Endothelial cell of umbilical vein (primary cell): ENCODE measurements at regions not wholly inside any gene's neighbourhood (a gene's known extent, or its start where the extent isn't known, plus 50 kb on each side); places are given as distances from the start of the nearest gene placed in this dataset.

Source experiments
- BruUV-seq: library from RNA; stranded (reverse); fragments of 400-500 nt; replicated peaks from 2 replicates; lab custom pipeline; 2021; lab: Mats Ljungman, UMichigan
- CTCF ChIA-PET: fragments of 300-600, 350-600 bp; sonication (Branson Sonifier 250); formaldehyde crosslinking; loops from one replicate; lab custom pipeline; 2021; ENCODE audit warnings: antibody characterized with exemption, inconsistent platforms; lab: Charles Lee
- POLR2A ChIA-PET: fragments of 300-600, 350-600 bp; sonication (Branson Sonifier 250); formaldehyde crosslinking; loops from one replicate; lab custom pipeline; 2021; ENCODE audit warnings: antibody characterized with exemption, inconsistent platforms; lab: Charles Lee
- DNase-seq: peaks from one replicate; pipeline ENCODE4 v3.0.0-alpha.2; 2011; ENCODE audit warnings: low read depth, low spot score
- FAIRE-seq: peaks from 2 replicates; lab custom pipeline; 2011; peaks lifted over from hg19 to GRCh38; lab: Jason Lieb, UNC
- H2AFZ ChIP-seq: 2 replicates; pipeline ENCODE4 v1.6.0; 2012; ENCODE audit warnings: low read depth, low read length, control low read depth, inconsistent platforms
- H3K27ac ChIP-seq: 2 replicates; pipeline ENCODE4 v1.5.1; 2011; ENCODE audit warnings: low read depth, mild to moderate bottlenecking, control low read depth, low read length, moderate library complexity; ENCODE audit not compliant: insufficient read depth
- H3K27me3 ChIP-seq, 2 experiments: 2 replicates each; pipeline versions ENCODE4 v1.6.0 to v1.6.1; 2011; ENCODE audit warnings: low read length in 2 of 2, mixed read lengths in 1 of 2; ENCODE audit not compliant: control insufficient read depth in 2 of 2, insufficient read depth in 2 of 2
- H3K36me3 ChIP-seq, 2 experiments: 2 replicates in 1 of 2; 3 replicates in 1 of 2; pipeline ENCODE4 v1.5.1; 2011; ENCODE audit warnings: low read length in 2 of 2, mild to moderate bottlenecking in 1 of 2, moderate library complexity in 1 of 2; ENCODE audit not compliant: control insufficient read depth in 2 of 2, insufficient read depth in 2 of 2; ENCODE audit errors: extremely low read depth in 1 of 2
- H3K4me1 ChIP-seq: 3 replicates; pipeline ENCODE4 v1.5.1; 2011; ENCODE audit warnings: mild to moderate bottlenecking, low read length; ENCODE audit not compliant: control insufficient read depth, insufficient read depth; ENCODE audit errors: extremely low read depth
- H3K4me2 ChIP-seq: 2 replicates; pipeline ENCODE4 v1.6.1; 2011; ENCODE audit warnings: low read length, control low read depth, mixed read lengths; ENCODE audit not compliant: insufficient read depth
- H3K4me3 ChIP-seq, 3 experiments: fragments of 200-600 bp in 1 of 3; sonication (generic), shearing (Covaris generic) in 1 of 3; replicated peaks in 1 of 3; 2 replicates each; pipeline ENCODE4 v1.5.1; 2011 to 2016; ENCODE audit warnings: control low read depth in 3 of 3, low read length in 3 of 3, mild to moderate bottlenecking in 2 of 3, inconsistent platforms in 1 of 3, low read depth in 1 of 3, moderate library complexity in 1 of 3; ENCODE audit not compliant: insufficient read depth in 1 of 3
- H3K79me2 ChIP-seq: 2 replicates; pipeline ENCODE4 v1.6.0; 2012; ENCODE audit warnings: low read length, inconsistent platforms; ENCODE audit not compliant: control insufficient read depth, insufficient read depth
- H3K9ac ChIP-seq: replicated peaks from 2 replicates; pipeline ENCODE3; 2011; ENCODE audit warnings: low read length, control low read depth; ENCODE audit not compliant: insufficient read depth; ENCODE audit errors: extremely low read depth
- H3K9me1 ChIP-seq: replicated peaks from 3 replicates; pipeline ENCODE4 v1.6.0; 2011; ENCODE audit warnings: mild to moderate bottlenecking, low read length; ENCODE audit not compliant: control insufficient read depth, insufficient read depth; ENCODE audit errors: extremely low read depth
- H3K9me3 ChIP-seq: replicated peaks from 2 replicates; pipeline ENCODE4 v1.5.1; 2012; ENCODE audit warnings: low read length, inconsistent platforms; ENCODE audit not compliant: control insufficient read depth, insufficient read depth
- H4K20me1 ChIP-seq: replicated peaks from 2 replicates; pipeline ENCODE3; 2011; ENCODE audit warnings: mild to moderate bottlenecking, low read length; ENCODE audit not compliant: control insufficient read depth, insufficient read depth; ENCODE audit errors: extremely low read depth
- EZH2 ChIP-seq: IDR thresholded peaks from 2 replicates; pipeline ENCODE4 v1.6.1; 2012; ENCODE audit warnings: borderline replicate concordance, low read depth, mild to moderate bottlenecking, moderate library complexity, low read length, inconsistent platforms; ENCODE audit not compliant: severe bottlenecking
- FOS ChIP-seq: IDR thresholded peaks from 2 replicates; pipeline ENCODE4 v1.6.1; 2011; ENCODE audit warnings: mild to moderate bottlenecking, low read length, moderate library complexity, borderline replicate concordance; ENCODE audit not compliant: insufficient read depth
- GATA2 ChIP-seq: IDR thresholded peaks from 2 replicates; pipeline ENCODE4 v1.7.0; 2011; ENCODE audit warnings: low read depth, mild to moderate bottlenecking, moderate library complexity, mixed read lengths, low read length; ENCODE audit not compliant: insufficient read length, insufficient read depth
- JUN ChIP-seq: IDR thresholded peaks from 2 replicates; pipeline ENCODE4 v1.6.1; 2011; ENCODE audit warnings: borderline replicate concordance, low read depth; ENCODE audit not compliant: insufficient read length, insufficient read depth
- MYC ChIP-seq: IDR thresholded peaks from one replicate; pipeline ENCODE4 v1.6.1; 2011; ENCODE audit warnings: mild to moderate bottlenecking, low read depth, low read length
- POLR2A ChIP-seq: IDR thresholded peaks from 2 replicates; pipeline ENCODE4 v1.6.1; 2012; ENCODE audit warnings: low read depth, mild to moderate bottlenecking, control low read depth, low read length
- POLR2AphosphoS5 ChIP-seq: IDR thresholded peaks from 2 replicates; pipeline ENCODE4 v1.6.1; 2012; ENCODE audit warnings: low read depth, mild to moderate bottlenecking, control low read depth, low read length, moderate library complexity; ENCODE audit not compliant: insufficient read depth
- dilution Hi-C: fragments of 300-500 bp; cut with MboI; formaldehyde crosslinking; loops from one replicate; pipeline ENCODE4 v1.15.0; 2019; ENCODE audit warnings: low sequenced_read_pairs; ENCODE audit not compliant: extremely low pct_ligation_motif_present
- intact Hi-C: fragments of 100-400 bp; cut with micrococcal nuclease; formaldehyde crosslinking; loops from one replicate; pipeline ENCODE4 v1.10.0; 2022
- TF ChIP-seq, protein P1 (sequence below), 2 donors: IDR thresholded peaks; 1 replicate in 1 of 2; 2 replicates in 1 of 2; pipeline ENCODE4 v1.5.1; 2011; ENCODE audit warnings: low read length in 2 of 2, mild to moderate bottlenecking in 2 of 2, moderate library complexity in 2 of 2, control low read depth in 1 of 2, inconsistent platforms in 1 of 2, low read depth in 1 of 2; ENCODE audit not compliant: insufficient read depth in 1 of 2; ENCODE audit errors: extremely low read depth in 1 of 2
- TF ChIP-seq, protein P2 (sequence below): IDR thresholded peaks from 2 replicates; pipeline ENCODE4 v1.6.1; 2011; ENCODE audit not compliant: insufficient read depth, insufficient read length

DNA sequence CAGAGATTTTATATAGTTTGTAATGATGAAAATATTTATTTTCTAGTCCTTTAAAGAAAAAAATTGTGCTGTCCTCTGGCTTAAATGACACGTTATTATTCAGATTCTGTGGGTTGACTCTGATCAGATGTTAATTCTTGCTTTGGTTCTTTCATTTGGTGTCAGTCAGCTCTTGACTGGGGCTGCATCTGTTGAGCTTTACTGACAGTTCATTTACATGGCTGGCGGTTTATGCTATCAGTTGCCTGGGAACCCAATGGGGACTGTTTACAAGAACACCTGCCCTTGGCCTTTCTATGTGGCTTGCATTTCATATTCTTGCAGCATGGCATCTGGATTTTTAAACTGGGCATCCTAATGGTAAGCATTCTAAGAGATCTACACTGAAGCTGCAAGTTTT lies 667.1 kb upstream of the FBXO33 start:
- no peaks in the 10 kb centered on the region for H3K9me1 ChIP-seq
- H3K27me3 ChIP-seq: no peaks in the 10 kb centered on the region
- no peaks in the 10 kb centered on the region for H3K36me3 ChIP-seq
- peaks cover 3% of the 10 kb centered on the region for H3K9me3 ChIP-seq
- H3K9ac ChIP-seq: no peak overlapping the region
- no peaks in the 10 kb centered on the region for H3K79me2 ChIP-seq
- no peak overlapping the region for H3K4me3 ChIP-seq
- H3K4me1 ChIP-seq: no peaks in the 10 kb centered on the region
- intact Hi-C loops (no loop called here), dilution Hi-C loops (no loop called here)
- no peak for TF ChIP-seq GATA2
- no peak for TF ChIP-seq MYC
- TF ChIP-seq JUN: no peak
- TF ChIP-seq FOS: no peak
- no peak for TF ChIP-seq EZH2
- TF ChIP-seq, protein P1, sequence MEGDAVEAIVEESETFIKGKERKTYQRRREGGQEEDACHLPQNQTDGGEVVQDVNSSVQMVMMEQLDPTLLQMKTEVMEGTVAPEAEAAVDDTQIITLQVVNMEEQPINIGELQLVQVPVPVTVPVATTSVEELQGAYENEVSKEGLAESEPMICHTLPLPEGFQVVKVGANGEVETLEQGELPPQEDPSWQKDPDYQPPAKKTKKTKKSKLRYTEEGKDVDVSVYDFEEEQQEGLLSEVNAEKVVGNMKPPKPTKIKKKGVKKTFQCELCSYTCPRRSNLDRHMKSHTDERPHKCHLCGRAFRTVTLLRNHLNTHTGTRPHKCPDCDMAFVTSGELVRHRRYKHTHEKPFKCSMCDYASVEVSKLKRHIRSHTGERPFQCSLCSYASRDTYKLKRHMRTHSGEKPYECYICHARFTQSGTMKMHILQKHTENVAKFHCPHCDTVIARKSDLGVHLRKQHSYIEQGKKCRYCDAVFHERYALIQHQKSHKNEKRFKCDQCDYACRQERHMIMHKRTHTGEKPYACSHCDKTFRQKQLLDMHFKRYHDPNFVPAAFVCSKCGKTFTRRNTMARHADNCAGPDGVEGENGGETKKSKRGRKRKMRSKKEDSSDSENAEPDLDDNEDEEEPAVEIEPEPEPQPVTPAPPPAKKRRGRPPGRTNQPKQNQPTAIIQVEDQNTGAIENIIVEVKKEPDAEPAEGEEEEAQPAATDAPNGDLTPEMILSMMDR (IDR thresholded peaks at IDR 0.05; ENCODE audit: extremely low read depth in 1 of 2, insufficient read depth in 1 of 2, low read depth in 1 of 2, low read length in 2 of 2): no peak
- TF ChIP-seq POLR2A: no peak
- TF ChIP-seq, protein P2, sequence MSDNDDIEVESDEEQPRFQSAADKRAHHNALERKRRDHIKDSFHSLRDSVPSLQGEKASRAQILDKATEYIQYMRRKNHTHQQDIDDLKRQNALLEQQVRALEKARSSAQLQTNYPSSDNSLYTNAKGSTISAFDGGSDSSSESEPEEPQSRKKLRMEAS: no peak
- no peak for TF ChIP-seq POLR2AphosphoS5
- DNase-seq (no peak), FAIRE-seq (no peak)
- POLR2A ChIA-PET: no interaction called here
- BruUV-seq: no TSS peak
- H4K20me1 ChIP-seq: no peaks in the 10 kb centered on the region
- no peak overlapping the region for H3K4me2 ChIP-seq
- no peak overlapping the region for H2AFZ ChIP-seq
- CTCF ChIA-PET: no interaction called here
- H3K27ac ChIP-seq: no peak overlapping the region
